Loucy (cell line): ENCODE measurements at regions not wholly inside any gene's neighbourhood (a gene's known extent, or its start where the extent isn't known, plus 50 kb on each side); places are given as distances from the start of the nearest gene placed in this dataset.
"Not testable (repeated sequence)": the region's sequence is repeated elsewhere in the genome, so short reads cannot be mapped to it uniquely, and the experiment has no call there.

ENCODE experiments used
- H2AFZ ChIP-seq: fragments of 200-600 bp; sonication (generic); 2 replicates; pipeline ENCODE4 v1.6.0; 2016; ENCODE audit warnings: antibody characterized with exemption, mild to moderate bottlenecking, low read length, moderate library complexity
- H3F3A ChIP-seq: fragments of 200-600 bp; 2 replicates; pipeline ENCODE4 v1.6.0; 2016; ENCODE audit warnings: antibody characterized with exemption, low read depth, mild to moderate bottlenecking
- H3K27me3 ChIP-seq: fragments of 200-600 bp; sonication (generic); 2 replicates; pipeline ENCODE4 v1.6.1; 2014; ENCODE audit warnings: low read length, mild to moderate bottlenecking; ENCODE audit not compliant: insufficient read depth, poor library complexity, severe bottlenecking
- H3K36me3 ChIP-seq: fragments of 200-600 bp; sonication (generic); 2 replicates; pipeline ENCODE4 v1.6.1; 2016; ENCODE audit warnings: low read length; ENCODE audit not compliant: insufficient read depth
- H3K4me1 ChIP-seq: fragments of 200-600 bp; sonication (generic); 2 replicates; pipeline ENCODE4 v1.5.1; 2014; ENCODE audit warnings: low read length, mild to moderate bottlenecking; ENCODE audit not compliant: insufficient read depth, poor library complexity, severe bottlenecking
- H3K4me2 ChIP-seq: fragments of 200-600 bp; sonication (generic); 2 replicates; pipeline ENCODE4 v1.6.0; 2014; ENCODE audit warnings: antibody characterized with exemption, low read length, low read depth, mild to moderate bottlenecking; ENCODE audit not compliant: poor library complexity, severe bottlenecking
- H3K4me3 ChIP-seq: fragments of 200-600 bp; sonication (generic); 2 replicates; pipeline ENCODE4 v1.5.1; 2014; ENCODE audit warnings: low read length, mild to moderate bottlenecking, mixed read lengths; ENCODE audit not compliant: poor library complexity, severe bottlenecking
- H3K79me2 ChIP-seq: fragments of 200-600 bp; sonication (generic); 2 replicates; pipeline ENCODE4 v1.6.1; 2014; ENCODE audit warnings: low read length; ENCODE audit not compliant: insufficient read depth
- H3K9ac ChIP-seq: fragments of 200-600 bp; sonication (generic); 2 replicates; pipeline ENCODE4 v1.6.0; 2014; ENCODE audit warnings: mild to moderate bottlenecking, low read depth, low read length, moderate library complexity; ENCODE audit not compliant: poor library complexity, severe bottlenecking
- H3K9me2 ChIP-seq: fragments of 200-600 bp; sonication (generic); replicated peaks from 2 replicates; pipeline ENCODE4 v1.6.1; 2016; ENCODE audit warnings: low read depth, low read length, mixed read lengths
- H3K9me3 ChIP-seq: fragments of 200-600 bp; sonication (generic); 2 replicates; pipeline ENCODE4 v1.6.1; 2014; ENCODE audit warnings: mild to moderate bottlenecking, antibody characterized with exemption, low read length, low read depth; ENCODE audit not compliant: insufficient read depth
- H4K20me1 ChIP-seq: fragments of 200-600 bp; sonication (generic); 2 replicates; pipeline ENCODE4 v1.6.0; 2014; ENCODE audit warnings: antibody characterized with exemption, low read length, mild to moderate bottlenecking; ENCODE audit not compliant: insufficient read depth, poor library complexity, severe bottlenecking
- EZH2phosphoT487 ChIP-seq: fragments of 200-600 bp; IDR thresholded peaks from 2 replicates; pipeline ENCODE4 v1.6.1; 2018; ENCODE audit warnings: antibody characterized with exemption, mild to moderate bottlenecking, moderate library complexity, borderline replicate concordance
- TF ChIP-seq, protein P1 (sequence below): fragments of 200-600 bp; sonication (generic); conservative IDR thresholded peaks from 2 replicates; pipeline ENCODE4 v1.5.1; 2014; ENCODE audit warnings: mild to moderate bottlenecking, antibody characterized with exemption, low read length

DNA sequence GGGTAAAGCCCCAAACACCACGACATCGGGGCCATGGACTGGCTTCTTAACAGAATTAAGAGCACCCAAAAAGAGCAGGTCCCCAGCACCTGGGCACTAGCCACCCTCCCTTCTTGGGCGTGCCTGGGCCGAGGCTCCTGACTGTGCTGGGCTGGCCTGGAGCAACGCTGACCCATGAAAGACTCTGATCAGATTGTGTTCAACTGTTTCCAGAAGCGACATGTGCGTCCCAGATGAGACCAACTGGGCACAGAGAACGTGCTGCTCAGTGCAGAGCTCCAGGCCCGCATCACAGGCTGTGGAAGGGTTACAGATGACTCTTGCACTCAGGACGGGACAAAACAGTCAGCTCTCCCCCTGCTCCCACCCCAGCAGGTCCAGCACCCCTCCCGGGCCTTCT lies 100.7 kb downstream of the KCNJ12 start:
- Histone ChIP-seq H3K36me3 (no peaks in the 10 kb centered on the region), H3K9me2 (no peaks in the 10 kb centered on the region), H3K9me3 (peaks cover 9% of the 10 kb centered on the region; the same call in 1 of the 2 replicates), H3K4me3 (no peak overlapping the region), H3K4me1 (no peaks in the 10 kb centered on the region), H3K79me2 (no peaks in the 10 kb centered on the region), H3F3A (no peaks in the 10 kb centered on the region), H3K27me3 (no peaks in the 10 kb centered on the region), H3K9ac (no peak overlapping the region), H2AFZ (no peak overlapping the region), H3K4me2 (no peak overlapping the region), H4K20me1 (no peaks in the 10 kb centered on the region)
- no peak for TF ChIP-seq EZH2phosphoT487
- TF ChIP-seq, protein P1, sequence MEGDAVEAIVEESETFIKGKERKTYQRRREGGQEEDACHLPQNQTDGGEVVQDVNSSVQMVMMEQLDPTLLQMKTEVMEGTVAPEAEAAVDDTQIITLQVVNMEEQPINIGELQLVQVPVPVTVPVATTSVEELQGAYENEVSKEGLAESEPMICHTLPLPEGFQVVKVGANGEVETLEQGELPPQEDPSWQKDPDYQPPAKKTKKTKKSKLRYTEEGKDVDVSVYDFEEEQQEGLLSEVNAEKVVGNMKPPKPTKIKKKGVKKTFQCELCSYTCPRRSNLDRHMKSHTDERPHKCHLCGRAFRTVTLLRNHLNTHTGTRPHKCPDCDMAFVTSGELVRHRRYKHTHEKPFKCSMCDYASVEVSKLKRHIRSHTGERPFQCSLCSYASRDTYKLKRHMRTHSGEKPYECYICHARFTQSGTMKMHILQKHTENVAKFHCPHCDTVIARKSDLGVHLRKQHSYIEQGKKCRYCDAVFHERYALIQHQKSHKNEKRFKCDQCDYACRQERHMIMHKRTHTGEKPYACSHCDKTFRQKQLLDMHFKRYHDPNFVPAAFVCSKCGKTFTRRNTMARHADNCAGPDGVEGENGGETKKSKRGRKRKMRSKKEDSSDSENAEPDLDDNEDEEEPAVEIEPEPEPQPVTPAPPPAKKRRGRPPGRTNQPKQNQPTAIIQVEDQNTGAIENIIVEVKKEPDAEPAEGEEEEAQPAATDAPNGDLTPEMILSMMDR = no peak

DNA sequence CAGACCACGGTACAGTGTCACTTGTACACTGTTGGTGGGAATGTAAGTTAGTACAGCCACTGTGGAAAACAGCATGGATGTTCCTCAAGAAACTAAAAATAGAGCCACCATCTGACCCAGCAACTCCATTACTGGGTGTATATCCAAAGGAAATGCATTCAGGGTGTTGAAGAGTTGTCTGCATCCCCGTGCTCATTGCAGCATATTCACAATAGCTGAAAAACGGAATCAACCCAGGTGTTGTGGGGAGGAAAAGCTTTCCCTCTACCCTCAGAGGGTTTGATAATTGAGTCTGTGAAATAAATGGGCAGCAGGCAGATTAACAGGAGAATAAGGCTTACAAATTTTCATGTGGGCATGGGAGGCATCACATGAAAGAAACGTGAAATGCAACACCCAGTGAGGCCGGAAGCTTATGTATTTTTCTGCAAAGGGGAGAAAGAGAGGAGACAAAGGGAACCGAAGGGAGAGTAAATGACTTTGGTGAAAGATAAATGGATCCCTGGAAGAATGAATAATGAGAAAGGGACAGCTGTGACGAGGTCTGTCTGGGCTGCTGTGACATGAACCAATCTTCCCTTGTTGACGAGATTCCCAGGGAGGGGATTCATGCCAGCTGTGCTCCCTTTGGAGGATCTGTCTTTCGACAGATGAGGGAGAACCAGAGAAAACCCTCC lies 106.2 kb downstream of the KCNJ12 start:
- no peaks in the 10 kb centered on the region for H4K20me1 ChIP-seq
- no peak overlapping the region for H3K9ac ChIP-seq
- no peaks in the 10 kb centered on the region for H3K27me3 ChIP-seq
- H3K4me2 ChIP-seq = no peak overlapping the region
- TF ChIP-seq, protein P1 = no peak
- TF ChIP-seq EZH2phosphoT487 = no peak
- H3K9me2 ChIP-seq = no peaks in the 10 kb centered on the region
- H3K9me3 ChIP-seq = peaks cover 9% of the 10 kb centered on the region; the same call in 1 of the 2 replicates
- H3K4me1 ChIP-seq = no peaks in the 10 kb centered on the region
- H3K36me3 ChIP-seq = no peaks in the 10 kb centered on the region
- H3K79me2 ChIP-seq = no peaks in the 10 kb centered on the region
- H3F3A ChIP-seq = no peaks in the 10 kb centered on the region
- no peak overlapping the region for H2AFZ ChIP-seq
- H3K4me3 ChIP-seq = no peak overlapping the region

DNA sequence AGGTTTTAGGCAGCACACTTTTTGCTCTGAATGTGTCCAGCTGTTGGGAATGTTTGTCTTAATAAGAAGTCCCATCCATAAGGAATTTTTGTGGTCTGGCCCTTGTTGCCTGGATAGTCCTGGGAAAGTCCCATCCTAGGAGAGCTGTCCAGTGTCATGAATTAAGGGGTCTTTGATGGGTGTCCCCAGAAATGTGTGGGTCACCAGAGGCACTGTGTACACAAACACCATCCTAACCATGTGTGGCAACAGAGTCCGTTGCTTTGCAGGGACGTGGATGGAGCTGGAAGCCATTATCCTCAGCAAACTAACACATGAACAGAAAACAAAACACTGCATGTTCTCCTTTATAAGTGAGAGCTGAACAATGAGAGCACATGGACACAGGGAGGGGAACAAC lies 111.9 kb downstream of the KCNJ12 start:
- H4K20me1 ChIP-seq, H3K9me3 ChIP-seq, H3K4me1 ChIP-seq, H3K4me3 ChIP-seq, H3F3A ChIP-seq, H3K9me2 ChIP-seq, H3K36me3 ChIP-seq, H3K27me3 ChIP-seq, H2AFZ ChIP-seq, H3K79me2 ChIP-seq, H3K4me2 ChIP-seq, H3K9ac ChIP-seq: not testable (repeated sequence)

DNA sequence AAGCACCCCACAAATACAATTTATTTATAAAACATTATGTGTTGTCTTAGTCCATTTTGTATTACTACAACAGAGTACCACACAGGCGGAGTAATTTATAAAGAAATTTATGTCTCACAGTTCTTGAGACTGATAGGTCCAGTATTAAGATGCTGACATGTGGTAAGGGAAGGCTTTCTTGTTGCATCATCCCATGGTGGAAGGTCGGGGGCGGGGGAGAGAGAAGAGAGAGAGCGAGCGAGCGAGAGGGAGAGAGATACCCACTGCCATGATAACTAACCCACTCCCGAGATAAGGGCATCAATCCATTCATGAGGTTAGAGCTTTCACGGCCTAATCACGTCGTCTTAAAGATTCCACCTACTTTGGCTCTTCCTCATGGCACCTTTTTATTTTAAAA lies 117.8 kb downstream of the KCNJ12 start:
- no peak overlapping the region for H3K9ac ChIP-seq
- H3K79me2 ChIP-seq = no peaks in the 10 kb centered on the region
- H3K27me3 ChIP-seq = no peaks in the 10 kb centered on the region
- no peak overlapping the region for H2AFZ ChIP-seq
- no peaks in the 10 kb centered on the region for H3K9me2 ChIP-seq
- no peaks in the 10 kb centered on the region for H4K20me1 ChIP-seq
- H3F3A ChIP-seq = no peaks in the 10 kb centered on the region
- no peak overlapping the region for H3K4me3 ChIP-seq
- no peaks in the 10 kb centered on the region for H3K36me3 ChIP-seq
- H3K9me3 ChIP-seq = no peaks in the 10 kb centered on the region
- no peaks in the 10 kb centered on the region for H3K4me1 ChIP-seq
- TF ChIP-seq EZH2phosphoT487 = no peak
- TF ChIP-seq, protein P1 = no peak
- H3K4me2 ChIP-seq = no peak overlapping the region
